HEK293 (cell line): ENCODE measurements at regions not wholly inside any gene's neighbourhood (a gene's known extent, or its start where the extent isn't known, plus 50 kb on each side); places are given as distances from the start of the nearest gene placed in this dataset.

ENCODE experiments used
- CTCF ChIA-PET: fragments of 350-600 bp; formaldehyde crosslinking; extraction: SDS; loops from one replicate; lab custom pipeline; 2021; ENCODE audit warnings: antibody characterized with exemption; lab: Yijun Ruan, JAX
- POLR2A ChIA-PET: fragments of 300-600 bp; formaldehyde crosslinking; extraction: SDS; loops from one replicate; lab custom pipeline; 2020; ENCODE audit warnings: antibody characterized with exemption, inconsistent platforms; lab: Yijun Ruan, JAX
- H3K27ac ChIP-seq: fragments of 200-500 bp; sonication (Bioruptor generic); 2 replicates; pipeline ENCODE4 v1.5.1; 2014; ENCODE audit warnings: low read depth, low read length, control low read depth, inconsistent platforms; ENCODE audit errors: extremely low read depth
- H3K36me3 ChIP-seq, 2 experiments: fragments of 200-500 bp in 1 of 2; sonication (Bioruptor generic) in 1 of 2; 1 replicate in 1 of 2; 2 replicates in 1 of 2; pipeline ENCODE4 v1.5.1; 2014 to 2017; ENCODE audit warnings: inconsistent platforms in 2 of 2, low read length in 2 of 2; ENCODE audit not compliant: control insufficient read depth in 2 of 2, insufficient read depth in 1 of 2
- H3K4me1 ChIP-seq: fragments of 200-500 bp; sonication (Bioruptor generic); 2 replicates; pipeline ENCODE4 v1.5.1; 2014; ENCODE audit warnings: mild to moderate bottlenecking, low read length, inconsistent platforms; ENCODE audit not compliant: control insufficient read depth, insufficient read depth
- H3K4me3 ChIP-seq: 2 replicates; pipeline ENCODE4 v1.5.1; 2011; ENCODE audit warnings: low read depth, mild to moderate bottlenecking, control low read depth, low read length, moderate library complexity
- H3K9me3 ChIP-seq: fragments of 200-500 bp; sonication (Bioruptor generic); 2 replicates; pipeline ENCODE4 v1.5.1; 2014; ENCODE audit warnings: low read depth, low read length, inconsistent platforms; ENCODE audit not compliant: control insufficient read depth, insufficient read depth
- AEBP2 ChIP-seq: fragments of 450-650 bp; formaldehyde crosslinking; IDR thresholded peaks from 2 replicates; pipeline ENCODE4 v1.5.1; 2016; ENCODE audit warnings: missing biosample characterization, missing genetic modification characterization, borderline replicate concordance
- GLIS1 ChIP-seq: fragments of 450-650 bp; formaldehyde crosslinking; IDR thresholded peaks from 2 replicates; pipeline ENCODE4 v1.5.1; 2016; ENCODE audit warnings: missing biosample characterization, missing genetic modification characterization
- OSR2 ChIP-seq: fragments of 450-650 bp; formaldehyde crosslinking; IDR thresholded peaks from 2 replicates; pipeline ENCODE4 v1.5.1; 2016; ENCODE audit warnings: missing biosample characterization, missing genetic modification characterization
- OVOL3 ChIP-seq: fragments of 450-650 bp; formaldehyde crosslinking; IDR thresholded peaks from 2 replicates; pipeline ENCODE4 v1.5.1; 2016; ENCODE audit warnings: missing biosample characterization, missing genetic modification characterization
- PRDM10 ChIP-seq: fragments of 450-650 bp; formaldehyde crosslinking; IDR thresholded peaks from 2 replicates; pipeline ENCODE4 v1.5.1; 2016; ENCODE audit warnings: missing biosample characterization, missing genetic modification characterization
- PRDM6 ChIP-seq: fragments of 450-650 bp; formaldehyde crosslinking; IDR thresholded peaks from 2 replicates; pipeline ENCODE4 v1.5.1; 2017; ENCODE audit warnings: missing biosample characterization, missing genetic modification characterization
- ZNF146 ChIP-seq: fragments of 450-650 bp; formaldehyde crosslinking; IDR thresholded peaks from 2 replicates; pipeline ENCODE4 v1.5.1; 2016; ENCODE audit warnings: missing biosample characterization, missing genetic modification characterization
- ZNF202 ChIP-seq: fragments of 450-650 bp; formaldehyde crosslinking; IDR thresholded peaks from 2 replicates; pipeline ENCODE4 v1.5.1; 2016; ENCODE audit warnings: missing biosample characterization, missing genetic modification characterization, borderline replicate concordance
- ZNF223 ChIP-seq: fragments of 450-650 bp; formaldehyde crosslinking; IDR thresholded peaks from 2 replicates; pipeline ENCODE4 v1.5.1; 2016; ENCODE audit warnings: missing biosample characterization, missing genetic modification characterization
- ZNF404 ChIP-seq: fragments of 450-650 bp; formaldehyde crosslinking; IDR thresholded peaks from 2 replicates; pipeline ENCODE4 v1.5.1; 2017; ENCODE audit warnings: missing biosample characterization, missing genetic modification characterization
- ZNF423 ChIP-seq: fragments of 450-650 bp; formaldehyde crosslinking; IDR thresholded peaks from 2 replicates; pipeline ENCODE4 v1.5.1; 2016; ENCODE audit warnings: missing biosample characterization, missing genetic modification characterization
- ZNF549 ChIP-seq: fragments of 450-650 bp; IDR thresholded peaks from 2 replicates; pipeline ENCODE4 v1.5.1; 2018; ENCODE audit warnings: missing biosample characterization, missing genetic modification characterization, mild to moderate bottlenecking, inconsistent platforms, moderate library complexity
- ZNF558 ChIP-seq: fragments of 450-650 bp; formaldehyde crosslinking; IDR thresholded peaks from 2 replicates; pipeline ENCODE4 v1.5.1; 2016; ENCODE audit warnings: missing biosample characterization, missing genetic modification characterization
- ZNF610 ChIP-seq: fragments of 450-650 bp; formaldehyde crosslinking; IDR thresholded peaks from 2 replicates; pipeline ENCODE4 v1.5.1; 2016; ENCODE audit warnings: missing biosample characterization, missing genetic modification characterization, borderline replicate concordance
- ZNF654 ChIP-seq: fragments of 450-650 bp; formaldehyde crosslinking; IDR thresholded peaks from 2 replicates; pipeline ENCODE4 v1.5.1; 2016; ENCODE audit warnings: low read depth, missing biosample characterization, missing genetic modification characterization
- ZNF747 ChIP-seq: fragments of 450-650 bp; formaldehyde crosslinking; IDR thresholded peaks from 2 replicates; pipeline ENCODE4 v1.5.1; 2016; ENCODE audit warnings: missing biosample characterization, missing genetic modification characterization
- ZNF777 ChIP-seq: fragments of 450-650 bp; formaldehyde crosslinking; IDR thresholded peaks from 2 replicates; pipeline ENCODE4 v1.5.1; 2017; ENCODE audit warnings: missing biosample characterization, missing genetic modification characterization, borderline replicate concordance
- ZNF791 ChIP-seq: fragments of 450-650 bp; formaldehyde crosslinking; IDR thresholded peaks from 2 replicates; pipeline ENCODE4 v1.5.1; 2016; ENCODE audit warnings: missing biosample characterization, missing genetic modification characterization
- ZNF830 ChIP-seq: fragments of 450-650 bp; IDR thresholded peaks from 2 replicates; pipeline ENCODE4 v1.5.0; 2018; ENCODE audit warnings: missing biosample characterization, missing genetic modification characterization, low read depth, mild to moderate bottlenecking, moderate library complexity
- TF ChIP-seq, protein P1 (sequence below): fragments of 450-650 bp; formaldehyde crosslinking; IDR thresholded peaks from 2 replicates; pipeline ENCODE4 v1.5.1; 2016; ENCODE audit warnings: missing biosample characterization, missing genetic modification characterization

GRCh38 chr7:25557930-25558329 is 329.6 kb upstream of the NPVF start:
- CTCF ChIA-PET, result no interaction called here

DNA sequence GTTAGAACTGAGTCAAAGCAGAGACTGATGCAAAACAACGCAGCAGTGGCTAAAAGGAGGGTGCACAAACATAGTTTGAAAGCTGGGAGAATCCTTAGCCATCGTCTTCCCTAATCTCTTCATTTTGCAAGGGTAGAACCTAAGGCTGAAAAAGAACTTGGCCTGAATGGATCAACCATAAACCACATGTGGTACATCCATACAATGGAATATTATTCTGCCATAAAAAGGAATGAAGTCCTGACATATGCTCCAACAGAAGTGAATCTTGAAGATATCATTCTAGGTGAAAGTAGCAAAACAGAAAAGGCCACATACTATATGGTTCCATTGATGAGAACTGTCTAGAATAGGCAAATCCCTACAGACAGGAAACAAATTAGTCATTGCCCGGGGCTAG is 330.3 kb upstream of the NPVF start:
- CTCF ChIA-PET, result no interaction called here

More at GRCh38 chr7:25557930-25558329, 329.6 kb upstream of the NPVF start:
- Histone ChIP-seq H3K9me3 (no peaks in the 10 kb centered on the region), H3K36me3 (no peaks in the 10 kb centered on the region), H3K4me1 (no peaks in the 10 kb centered on the region), H3K27ac (no peak overlapping the region), H3K4me3 (no peak overlapping the region)
- POLR2A ChIA-PET, result no interaction called here
- no peak for TF ChIP-seq ZNF558 (tag by site-specific recombination)
- no peak for TF ChIP-seq ZNF791
- TF ChIP-seq AEBP2 (tag by site-specific recombination), result no peak
- no peak for TF ChIP-seq ZNF202 (tag by site-specific recombination)
- no peak for TF ChIP-seq PRDM10 (tag by site-specific recombination)
- TF ChIP-seq OSR2 (tag by site-specific recombination), result no peak
- TF ChIP-seq ZNF777 (tag by site-specific recombination), result no peak
- no peak for TF ChIP-seq ZNF654 (tag by site-specific recombination)
- no peak for TF ChIP-seq GLIS1 (tag by site-specific recombination)
- TF ChIP-seq ZNF404, result no peak
- TF ChIP-seq ZNF747 (tag by site-specific recombination), result no peak
- no peak for TF ChIP-seq ZNF549 (tag by site-specific recombination)
- no peak for TF ChIP-seq ZNF423 (tag by site-specific recombination)
- no peak for TF ChIP-seq ZNF830
- no peak for TF ChIP-seq ZNF223 (tag by site-specific recombination)
- no peak for TF ChIP-seq PRDM6 (tag by site-specific recombination)
- TF ChIP-seq OVOL3 (tag by site-specific recombination), result no peak
- TF ChIP-seq, protein P1, sequence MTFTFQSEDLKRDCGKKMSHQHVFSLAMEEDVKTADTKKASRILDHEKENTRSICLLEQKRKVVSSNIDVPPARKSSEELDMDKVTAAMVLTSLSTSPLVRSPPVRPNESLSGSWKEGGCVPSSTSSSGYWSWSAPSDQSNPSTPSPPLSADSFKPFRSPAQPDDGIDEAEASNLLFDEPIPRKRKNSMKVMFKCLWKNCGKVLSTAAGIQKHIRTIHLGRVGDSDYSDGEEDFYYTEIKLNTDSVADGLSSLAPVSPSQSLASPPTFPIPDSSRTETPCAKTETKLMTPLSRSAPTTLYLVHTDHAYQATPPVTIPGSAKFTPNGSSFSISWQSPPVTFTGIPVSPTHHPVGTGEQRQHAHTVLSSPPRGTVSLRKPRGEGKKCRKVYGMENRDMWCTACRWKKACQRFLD (tag by site-specific recombination), result no peak

More for the DNA sequence above, 330.3 kb upstream of the NPVF start:
- TF ChIP-seq ZNF610 (tag by site-specific recombination) (no peak), ZNF146 (tag by site-specific recombination) (0 out of 2 replicates have a peak, but pooled peaks have one; percentile 21)
- no peaks in the 10 kb centered on the region for H3K4me1 ChIP-seq
- H3K4me3 ChIP-seq, result no peak overlapping the region
- no peaks in the 10 kb centered on the region for H3K36me3 ChIP-seq
- H3K27ac ChIP-seq, result no peak overlapping the region
- POLR2A ChIA-PET, result no interaction called here
- H3K9me3 ChIP-seq, result no peaks in the 10 kb centered on the region
